Left colon (tissue), 2 donors: ENCODE measurements at regions not wholly inside any gene's neighbourhood (a gene's known extent, or its start where the extent isn't known, plus 50 kb on each side); places are given as distances from the start of the nearest gene placed in this dataset.
"Not testable (repeated sequence)": the region's sequence is repeated elsewhere in the genome, so short reads cannot be mapped to it uniquely, and the experiment has no call there.

Experiments
- ATAC-seq: fragments of 200-7000 bp; cut with Tn5 transposase; one replicate; pipeline ENCODE4 v1.9.1; 2020; ENCODE audit warnings: mild to moderate bottlenecking, moderate library complexity
- DNase-seq, 2 donors: peaks; one replicate each; pipeline ENCODE4 v3.0.0-alpha.2; 2020
- intact Hi-C, 2 donors: fragments of 100-400 bp; cut with DNase I in 1 of 2; cut with micrococcal nuclease in 1 of 2; formaldehyde crosslinking; loops; one replicate each; pipeline versions ENCODE4 v1.11.2 to v1.14.0; 2022; cut with DNase I, micrococcal nuclease
- donor health status: DM: no; HTN: no; CAD: no.
- donor health status: DM: yes; HTN: yes; CAD: no.

- ATAC-seq (no peak), DNase-seq (no peak)
- intact Hi-C loops, result no loop called here
Observed at GRCh38 chr10:131021969-131022368, 289.6 kb downstream of the TCERG1L start.

GRCh38 chr10:131022369-131022768 lies 289.2 kb downstream of the TCERG1L start:
- no peak for DNase-seq
- ATAC-seq, result no peak
- intact Hi-C loops, result no loop called here

GRCh38 chr10:131022981-131023380 lies 288.5 kb downstream of the TCERG1L start:
- ATAC-seq (no peak), DNase-seq (no peak)
- intact Hi-C loops, result no loop called here

- intact Hi-C loops, result no loop called here
- ATAC-seq, result no peak
- no peak for DNase-seq
Observed at GRCh38 chr10:131024259-131025131, 287.0 kb downstream of the TCERG1L start.

- intact Hi-C loops, result no loop called here
- DNase-seq, result no peak
- no peak for ATAC-seq
Observed at GRCh38 chr10:131025333-131025732, 286.2 kb downstream of the TCERG1L start.

- intact Hi-C loops, result no loop called here
- ATAC-seq, result no peak
- no peak for DNase-seq
Observed at GRCh38 chr10:131027256-131027655, 284.3 kb downstream of the TCERG1L start.

GRCh38 chr10:131031346-131031745 lies 280.2 kb downstream of the TCERG1L start:
- intact Hi-C loops, result no loop called here
- ATAC-seq (no peak), DNase-seq (no peak)

GRCh38 chr10:131032329-131033165 lies 279.0 kb downstream of the TCERG1L start:
- intact Hi-C loops, result no loop called here

GRCh38 chr10:131033166-131034085 lies 278.1 kb downstream of the TCERG1L start:
- intact Hi-C loops, result no loop called here
- DNase-seq (no peak), ATAC-seq (no peak)

More at GRCh38 chr10:131032329-131033165, 279.0 kb downstream of the TCERG1L start:
- ATAC-seq (no peak), DNase-seq (no peak)

- DNase-seq (no peak), ATAC-seq (no peak)
- intact Hi-C loops, result no loop called here
Observed at GRCh38 chr10:131034451-131034850, 277.1 kb downstream of the TCERG1L start.

- DNase-seq, result no peak
- intact Hi-C loops, result no loop called here
- ATAC-seq, result no peak
Observed at GRCh38 chr10:131035779-131036178, 275.7 kb downstream of the TCERG1L start.

GRCh38 chr10:131038056-131038455 lies 273.5 kb downstream of the TCERG1L start:
- intact Hi-C loops, result no loop called here
- no peak for DNase-seq

GRCh38 chr10:131041031-131041430 lies 270.5 kb downstream of the TCERG1L start:
- no peak for DNase-seq
- ATAC-seq, result no peak
- intact Hi-C loops, result no loop called here

More at GRCh38 chr10:131038056-131038455, 273.5 kb downstream of the TCERG1L start:
- ATAC-seq, result no peak

- no peak for ATAC-seq
- no peak for DNase-seq
- intact Hi-C loops, result no loop called here
Observed at GRCh38 chr10:131041441-131041840, 270.1 kb downstream of the TCERG1L start.

- DNase-seq, ATAC-seq, intact Hi-C loops: not testable (repeated sequence)
Observed at GRCh38 chr10:131042015-131042414, 269.5 kb downstream of the TCERG1L start.
